ENCODE measurements at regions not wholly inside any gene's neighbourhood (a gene's known extent, or its start where the extent isn't known, plus 50 kb on each side); places are given as distances from the start of the nearest gene placed in this dataset.

DNA sequence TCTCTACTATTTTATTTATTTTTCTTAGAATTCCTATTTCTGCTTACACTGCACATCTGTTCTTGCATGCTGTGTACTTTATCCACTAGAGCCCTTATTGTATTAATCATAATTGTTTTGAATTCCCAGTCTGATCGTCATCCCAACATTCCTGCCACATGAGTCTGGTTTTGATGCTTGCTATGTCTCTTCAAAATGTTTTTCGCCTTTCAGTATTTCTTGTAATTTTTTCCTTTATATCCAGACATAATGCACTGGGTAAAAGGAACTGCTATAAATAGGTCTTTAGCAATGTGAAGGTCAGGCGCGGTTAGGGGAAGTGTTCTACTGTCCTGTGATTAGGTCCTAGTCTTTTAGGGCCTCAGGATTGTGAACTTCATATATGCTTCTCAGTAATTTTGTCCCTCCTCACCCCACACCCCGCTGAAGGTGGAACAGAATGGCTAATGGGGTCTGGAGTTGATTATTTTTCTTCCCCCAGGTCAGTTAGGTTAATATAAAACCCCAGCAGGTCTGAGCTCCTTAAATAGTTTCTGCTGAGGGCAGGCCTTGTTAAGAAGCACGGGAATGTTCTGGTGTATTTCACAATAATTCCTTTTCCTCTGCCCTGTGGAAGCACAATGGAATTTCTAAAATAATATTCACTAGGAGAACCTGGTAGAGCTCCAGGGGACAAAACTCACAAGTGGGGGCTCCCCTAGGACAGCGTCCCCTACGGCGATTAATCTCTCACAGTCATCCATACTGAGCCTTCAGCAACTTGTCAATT lies 146.6 kb upstream of the TUT7 start:
- TF ChIP-seq EZH2phosphoT487 (IDR thresholded peaks at IDR 0.05; ENCODE audit: borderline replicate concordance, low read length) (no peak), EZH2 (IDR thresholded peaks at IDR 0.05; ENCODE audit: low read length, unreplicated experiment) (no peak)
- TF ChIP-seq, protein P1, sequence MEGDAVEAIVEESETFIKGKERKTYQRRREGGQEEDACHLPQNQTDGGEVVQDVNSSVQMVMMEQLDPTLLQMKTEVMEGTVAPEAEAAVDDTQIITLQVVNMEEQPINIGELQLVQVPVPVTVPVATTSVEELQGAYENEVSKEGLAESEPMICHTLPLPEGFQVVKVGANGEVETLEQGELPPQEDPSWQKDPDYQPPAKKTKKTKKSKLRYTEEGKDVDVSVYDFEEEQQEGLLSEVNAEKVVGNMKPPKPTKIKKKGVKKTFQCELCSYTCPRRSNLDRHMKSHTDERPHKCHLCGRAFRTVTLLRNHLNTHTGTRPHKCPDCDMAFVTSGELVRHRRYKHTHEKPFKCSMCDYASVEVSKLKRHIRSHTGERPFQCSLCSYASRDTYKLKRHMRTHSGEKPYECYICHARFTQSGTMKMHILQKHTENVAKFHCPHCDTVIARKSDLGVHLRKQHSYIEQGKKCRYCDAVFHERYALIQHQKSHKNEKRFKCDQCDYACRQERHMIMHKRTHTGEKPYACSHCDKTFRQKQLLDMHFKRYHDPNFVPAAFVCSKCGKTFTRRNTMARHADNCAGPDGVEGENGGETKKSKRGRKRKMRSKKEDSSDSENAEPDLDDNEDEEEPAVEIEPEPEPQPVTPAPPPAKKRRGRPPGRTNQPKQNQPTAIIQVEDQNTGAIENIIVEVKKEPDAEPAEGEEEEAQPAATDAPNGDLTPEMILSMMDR (conservative IDR thresholded peaks at IDR 0.05; ENCODE audit: low read depth, low read length), result no peak

All from PC-3 (cell line).